Ishikawa (cell line): ENCODE measurements at regions not wholly inside any gene's neighbourhood (a gene's known extent, or its start where the extent isn't known, plus 50 kb on each side); places are given as distances from the start of the nearest gene placed in this dataset.

Source experiments
- CEBPB ChIP-seq: IDR thresholded peaks from 2 replicates; pipeline ENCODE4 v1.6.1; 2012
- EP300 ChIP-seq: IDR thresholded peaks from 2 replicates; pipeline ENCODE4 v1.6.1; 2012; ENCODE audit warnings: borderline replicate concordance
- FOXM1 ChIP-seq: IDR thresholded peaks from 2 replicates; pipeline ENCODE4 v1.6.1; 2012; ENCODE audit warnings: low read depth, borderline replicate concordance
- MAX ChIP-seq: IDR thresholded peaks from 2 replicates; pipeline ENCODE4 v1.6.1; 2012
- NFIC ChIP-seq: IDR thresholded peaks from 2 replicates; pipeline ENCODE4 v1.6.1; 2012
- RAD21 ChIP-seq: IDR thresholded peaks from 2 replicates; pipeline ENCODE4 v1.6.1; 2012; ENCODE audit warnings: low read depth
- REST ChIP-seq: IDR thresholded peaks from 2 replicates; pipeline ENCODE4 v1.6.1; 2012; ENCODE audit warnings: low read depth, mild to moderate bottlenecking
- TCF12 ChIP-seq: IDR thresholded peaks from 2 replicates; pipeline ENCODE4 v1.6.1; 2012; ENCODE audit warnings: low read depth
- TEAD4 ChIP-seq: IDR thresholded peaks from 2 replicates; pipeline ENCODE4 v1.6.1; 2012
- USF1 ChIP-seq: IDR thresholded peaks from 2 replicates; pipeline ENCODE4 v1.6.1; 2012
- YY1 ChIP-seq: IDR thresholded peaks from 2 replicates; pipeline ENCODE4 v1.6.1; 2012; ENCODE audit warnings: low read depth
- ZBTB7A ChIP-seq: IDR thresholded peaks from 2 replicates; pipeline ENCODE4 v1.6.1; 2012; ENCODE audit warnings: low read depth

- TF ChIP-seq MAX (no peak), REST (no peak), YY1 (no peak), EP300 (no peak), FOXM1 (no peak), TCF12 (no peak), ZBTB7A (no peak), USF1 (no peak), NFIC (no peak), RAD21 (no peak), TEAD4 (no peak), CEBPB (no peak)
Observed at GRCh38 chr2:240238786-240239185, 98.3 kb upstream of the OTOS start.
